Activated CD4-positive, alpha-beta T cell treated with anti-CD3 and anti-CD28 coated beads, Interleukin-2, amount 10 ng/mL, durations not matched to agents 24 days and 14 days (primary cell): ENCODE measurements at regions not wholly inside any gene's neighbourhood (a gene's known extent, or its start where the extent isn't known, plus 50 kb on each side); places are given as distances from the start of the nearest gene placed in this dataset.
A peak's percentile ranks its signal among the peaks of the same experiment; 100 is the strongest.

Experiments used
- DNase-seq: peaks from one replicate; pipeline ENCODE4 v3.0.0; 2022
- H3K27ac Mint-ChIP-seq: one replicate; pipeline ENCODE4 v1.8.0; 2022; ENCODE audit warnings: mild to moderate bottlenecking, mixed read lengths
- H3K27me3 Mint-ChIP-seq: one replicate; pipeline ENCODE4 v1.8.0; 2022; ENCODE audit warnings: mixed read lengths
- H3K36me3 Mint-ChIP-seq: one replicate; pipeline ENCODE4 v1.8.0; 2022; ENCODE audit warnings: low read depth, mild to moderate bottlenecking, mixed read lengths
- H3K4me1 Mint-ChIP-seq: one replicate; pipeline ENCODE4 v1.8.0; 2021; ENCODE audit warnings: mixed read lengths
- H3K4me3 Mint-ChIP-seq: one replicate; pipeline ENCODE4 v1.8.0; 2022; ENCODE audit warnings: mild to moderate bottlenecking, moderate library complexity, mixed read lengths
- H3K9me3 Mint-ChIP-seq: one replicate; pipeline ENCODE4 v1.8.0; 2021; ENCODE audit warnings: mixed read lengths
- intact Hi-C: fragments of 100-400 bp; cut with micrococcal nuclease; formaldehyde crosslinking; loops from one replicate; pipeline ENCODE4 v1.15.1; 2023

GRCh38 chr15:45906230-45906629 lies 271.4 kb downstream of the SQOR start:
- no peak for DNase-seq
- no peak overlapping the region for H3K27ac Mint-ChIP-seq
- no peaks in the 10 kb centered on the region for H3K27me3 Mint-ChIP-seq
- no peaks in the 10 kb centered on the region for H3K4me1 Mint-ChIP-seq
- no peaks in the 10 kb centered on the region for H3K36me3 Mint-ChIP-seq
- no peak overlapping the region for H3K4me3 Mint-ChIP-seq
- no peaks in the 10 kb centered on the region for H3K9me3 Mint-ChIP-seq
- intact Hi-C loops = no loop called here

GRCh38 chr15:45910671-45911070 lies 275.8 kb downstream of the SQOR start:
- Mint-ChIP-seq H3K4me3 (no peak overlapping the region), H3K27me3 (no peaks in the 10 kb centered on the region), H3K27ac (no peak overlapping the region), H3K9me3 (no peaks in the 10 kb centered on the region), H3K4me1 (no peaks in the 10 kb centered on the region), H3K36me3 (no peaks in the 10 kb centered on the region)
- DNase-seq = no peak
- intact Hi-C loops = no loop called here

GRCh38 chr15:45913451-45913850 lies 278.6 kb downstream of the SQOR start:
- H3K9me3 Mint-ChIP-seq = no peaks in the 10 kb centered on the region
- no peak overlapping the region for H3K4me3 Mint-ChIP-seq
- H3K27me3 Mint-ChIP-seq = no peaks in the 10 kb centered on the region
- no peak overlapping the region for H3K27ac Mint-ChIP-seq
- no peaks in the 10 kb centered on the region for H3K36me3 Mint-ChIP-seq
- DNase-seq = no peak
- H3K4me1 Mint-ChIP-seq = no peaks in the 10 kb centered on the region
- intact Hi-C loops = no loop called here

GRCh38 chr15:45914425-45914824 lies 279.6 kb downstream of the SQOR start:
- Mint-ChIP-seq H3K36me3 (no peaks in the 10 kb centered on the region), H3K27me3 (no peaks in the 10 kb centered on the region), H3K9me3 (no peaks in the 10 kb centered on the region), H3K4me3 (no peak overlapping the region), H3K27ac (no peak overlapping the region), H3K4me1 (no peaks in the 10 kb centered on the region)
- no peak for DNase-seq
- intact Hi-C loops = no loop called here

GRCh38 chr15:45918839-45919238 lies 284.0 kb downstream of the SQOR start:
- Mint-ChIP-seq H3K4me3 (no peak overlapping the region), H3K36me3 (no peaks in the 10 kb centered on the region), H3K9me3 (no peaks in the 10 kb centered on the region), H3K27me3 (no peaks in the 10 kb centered on the region), H3K27ac (no peak overlapping the region), H3K4me1 (no peaks in the 10 kb centered on the region)
- no peak for DNase-seq
- intact Hi-C loops = no loop called here

GRCh38 chr15:45919806-45920205 lies 285.0 kb downstream of the SQOR start:
- DNase-seq = no peak
- Mint-ChIP-seq H3K4me1 (no peaks in the 10 kb centered on the region), H3K27ac (no peak overlapping the region), H3K9me3 (no peaks in the 10 kb centered on the region), H3K4me3 (no peak overlapping the region), H3K27me3 (no peaks in the 10 kb centered on the region), H3K36me3 (no peaks in the 10 kb centered on the region)
- intact Hi-C loops = no loop called here

GRCh38 chr15:45921376-45921775 lies 286.5 kb downstream of the SQOR start:
- Mint-ChIP-seq H3K9me3 (no peaks in the 10 kb centered on the region), H3K27me3 (no peaks in the 10 kb centered on the region), H3K27ac (no peak overlapping the region), H3K36me3 (no peaks in the 10 kb centered on the region), H3K4me3 (no peak overlapping the region), H3K4me1 (no peaks in the 10 kb centered on the region)
- DNase-seq = no peak
- intact Hi-C loops = no loop called here

GRCh38 chr15:45921978-45922377 lies 287.1 kb downstream of the SQOR start:
- H3K9me3 Mint-ChIP-seq = no peaks in the 10 kb centered on the region
- intact Hi-C loops = no loop called here
- H3K36me3 Mint-ChIP-seq = no peaks in the 10 kb centered on the region
- no peaks in the 10 kb centered on the region for H3K27me3 Mint-ChIP-seq
- H3K4me3 Mint-ChIP-seq = no peak overlapping the region
- no peaks in the 10 kb centered on the region for H3K4me1 Mint-ChIP-seq
- no peak for DNase-seq
- no peak overlapping the region for H3K27ac Mint-ChIP-seq

- H3K36me3 Mint-ChIP-seq = no peaks in the 10 kb centered on the region
- intact Hi-C loops = no loop called here
- H3K27ac Mint-ChIP-seq = no peak overlapping the region
- no peaks in the 10 kb centered on the region for H3K9me3 Mint-ChIP-seq
- DNase-seq = no peak
- no peak overlapping the region for H3K4me3 Mint-ChIP-seq
- no peaks in the 10 kb centered on the region for H3K4me1 Mint-ChIP-seq
- H3K27me3 Mint-ChIP-seq = no peaks in the 10 kb centered on the region
Measured at GRCh38 chr15:45941367-45941766, 306.5 kb downstream of the SQOR start.

GRCh38 chr15:45943240-45943639 lies 308.4 kb downstream of the SQOR start:
- Mint-ChIP-seq H3K9me3 (no peaks in the 10 kb centered on the region), H3K4me3 (no peak overlapping the region), H3K36me3 (no peaks in the 10 kb centered on the region), H3K4me1 (no peaks in the 10 kb centered on the region), H3K27ac (no peak overlapping the region), H3K27me3 (no peaks in the 10 kb centered on the region)
- intact Hi-C loops = no loop called here
- no peak for DNase-seq

GRCh38 chr15:45946111-45946510 lies 311.3 kb downstream of the SQOR start:
- H3K4me3 Mint-ChIP-seq = no peak overlapping the region
- intact Hi-C loops = no loop called here
- DNase-seq = no peak
- H3K4me1 Mint-ChIP-seq = peaks cover 2% of the 10 kb centered on the region
- peaks cover 6% of the 10 kb centered on the region for H3K9me3 Mint-ChIP-seq
- H3K27ac Mint-ChIP-seq = no peak overlapping the region
- H3K36me3 Mint-ChIP-seq = no peaks in the 10 kb centered on the region
- H3K27me3 Mint-ChIP-seq = no peaks in the 10 kb centered on the region

GRCh38 chr15:45948181-45948621 lies 313.4 kb downstream of the SQOR start:
- Mint-ChIP-seq H3K27me3 (no peaks in the 10 kb centered on the region), H3K27ac (no peak overlapping the region), H3K4me3 (no peak overlapping the region), H3K4me1 (peaks cover 2% of the 10 kb centered on the region), H3K36me3 (no peaks in the 10 kb centered on the region), H3K9me3 (peaks cover 6% of the 10 kb centered on the region)
- DNase-seq = peak; percentile 63
- intact Hi-C loops = no loop called here

- no peaks in the 10 kb centered on the region for H3K4me1 Mint-ChIP-seq
- no peaks in the 10 kb centered on the region for H3K27me3 Mint-ChIP-seq
- intact Hi-C loops = no loop called here
- H3K4me3 Mint-ChIP-seq = no peak overlapping the region
- H3K27ac Mint-ChIP-seq = no peak overlapping the region
- no peak for DNase-seq
- H3K9me3 Mint-ChIP-seq = peaks cover 10% of the 10 kb centered on the region
- H3K36me3 Mint-ChIP-seq = no peaks in the 10 kb centered on the region
Measured at GRCh38 chr15:45958924-45959323, 324.1 kb downstream of the SQOR start.

GRCh38 chr15:45962733-45963132 lies 327.9 kb downstream of the SQOR start:
- no peaks in the 10 kb centered on the region for H3K27me3 Mint-ChIP-seq
- H3K36me3 Mint-ChIP-seq = no peaks in the 10 kb centered on the region
- H3K4me1 Mint-ChIP-seq = no peaks in the 10 kb centered on the region
- no peak overlapping the region for H3K4me3 Mint-ChIP-seq
- intact Hi-C loops = no loop called here
- peaks cover 10% of the 10 kb centered on the region for H3K9me3 Mint-ChIP-seq
- no peak for DNase-seq
- H3K27ac Mint-ChIP-seq = no peak overlapping the region

- Mint-ChIP-seq H3K4me1 (no peaks in the 10 kb centered on the region), H3K4me3 (no peak overlapping the region), H3K27me3 (no peaks in the 10 kb centered on the region), H3K27ac (no peak overlapping the region), H3K9me3 (peaks cover 4% of the 10 kb centered on the region), H3K36me3 (no peaks in the 10 kb centered on the region)
- DNase-seq = no peak
- intact Hi-C loops = no loop called here
Measured at GRCh38 chr15:45970542-45970941, 335.7 kb downstream of the SQOR start.
